Urinary bladder (tissue), 3 donors: ENCODE measurements at regions not wholly inside any gene's neighbourhood (a gene's known extent, or its start where the extent isn't known, plus 50 kb on each side); places are given as distances from the start of the nearest gene placed in this dataset.
"Not testable (repeated sequence)": the region's sequence is repeated elsewhere in the genome, so short reads cannot be mapped to it uniquely, and the experiment has no call there.

Source experiments
- DNase-seq: peaks from one replicate; pipeline ENCODE4 v3.0.0-alpha.2; 2015; ENCODE audit errors: extremely low spot score
- H3K27ac ChIP-seq: one replicate; pipeline ENCODE4 v1.5.1; 2013; ENCODE audit warnings: low read depth, mild to moderate bottlenecking, moderate library complexity
- H3K36me3 ChIP-seq: one replicate; pipeline ENCODE4 v1.6.1; 2013; ENCODE audit warnings: mild to moderate bottlenecking, moderate library complexity; ENCODE audit not compliant: insufficient read depth
- H3K4me1 ChIP-seq: one replicate; pipeline ENCODE4 v1.6.1; 2013; ENCODE audit warnings: mild to moderate bottlenecking, moderate library complexity; ENCODE audit not compliant: insufficient read depth
- H3K4me3 ChIP-seq: one replicate; pipeline ENCODE4 v1.5.1; 2013; ENCODE audit warnings: low read depth, low read length
- WGBS: extraction: QIAGEN DNeasy Blood & Tissue Kit; methylation state at CpG from one replicate; pipeline ENCODE4 v1.1.7; 2013; 5-methylcytosine and 5-hydroxymethylcytosine counted together
- donor health status: healthy with polysubstance abuse.
- donor health status: healthy.

- Histone ChIP-seq H3K4me3 (no peak overlapping the region), H3K27ac (no peak overlapping the region), H3K4me1 (no peaks in the 10 kb centered on the region), H3K36me3 (no peaks in the 10 kb centered on the region)
- no peak for DNase-seq
- 81% methylated on average over 7 of the region's 7 CpGs for WGBS
Measured at GRCh38 chr4:108466936-108467902, 153.2 kb upstream of the RPL34 start.

- no peak for DNase-seq
- Histone ChIP-seq H3K27ac (no peak overlapping the region), H3K4me1 (no peaks in the 10 kb centered on the region), H3K4me3 (no peak overlapping the region), H3K36me3 (no peaks in the 10 kb centered on the region)
- WGBS = 68% methylated on average over 9 of the region's 9 CpGs
Measured at GRCh38 chr4:108465886-108466500, 154.4 kb upstream of the RPL34 start.

DNA sequence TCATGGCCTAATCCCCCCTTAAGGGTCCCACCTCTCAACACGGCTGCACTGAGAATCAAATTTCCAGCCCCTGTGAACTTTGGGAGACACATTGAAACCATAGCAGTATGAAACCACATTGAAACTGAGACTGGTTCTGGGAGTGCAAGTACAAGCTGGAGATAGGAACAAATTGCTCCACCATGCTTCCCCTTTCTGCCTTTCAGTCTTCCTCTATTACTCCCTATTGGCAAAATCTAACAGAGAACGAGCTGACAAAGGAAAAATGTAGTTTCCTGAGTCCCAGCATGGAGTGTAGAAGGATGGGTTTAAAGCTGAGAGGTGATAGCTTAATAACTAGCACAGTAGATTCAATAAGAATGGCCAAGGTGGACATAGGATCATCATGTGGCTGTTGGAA is 161.7 kb upstream of the RPL34 start:
- 60% methylated on average over 2 of the region's 2 CpGs for WGBS
- no peak for DNase-seq
- Histone ChIP-seq H3K27ac (no peak overlapping the region), H3K36me3 (no peaks in the 10 kb centered on the region), H3K4me1 (no peaks in the 10 kb centered on the region), H3K4me3 (no peak overlapping the region)

GRCh38 chr4:108454227-108454626 is 166.1 kb upstream of the RPL34 start:
- Histone ChIP-seq H3K27ac (no peak overlapping the region), H3K4me3 (no peak overlapping the region), H3K36me3 (no peaks in the 10 kb centered on the region), H3K4me1 (no peaks in the 10 kb centered on the region)
- 58% methylated on average over 2 of the region's 2 CpGs for WGBS
- no peak for DNase-seq

DNA sequence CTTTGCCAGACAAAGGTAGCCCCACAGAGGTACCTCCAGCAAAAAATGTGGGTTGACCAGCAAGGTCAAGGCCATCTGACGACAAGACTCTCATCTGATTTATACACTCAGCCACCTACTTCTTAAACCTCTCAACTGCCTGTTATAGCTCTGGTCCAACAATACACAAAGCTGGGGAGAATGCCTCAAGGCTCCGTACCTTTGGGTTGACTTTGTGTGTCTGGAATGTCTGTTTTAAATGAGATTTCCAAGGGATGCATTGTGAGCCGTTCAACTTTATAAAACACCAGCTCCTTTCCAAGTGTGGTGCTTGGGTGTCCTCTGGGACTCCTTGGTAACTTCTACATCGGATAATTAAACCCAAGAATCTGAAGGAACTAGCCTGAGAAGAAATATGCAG is 167.0 kb upstream of the RPL34 start:
- no peak for DNase-seq
- WGBS = 69% methylated on average over 4 of the region's 4 CpGs
- no peaks in the 10 kb centered on the region for H3K4me1 ChIP-seq
- no peak overlapping the region for H3K27ac ChIP-seq
- H3K4me3 ChIP-seq = no peak overlapping the region
- no peaks in the 10 kb centered on the region for H3K36me3 ChIP-seq

GRCh38 chr4:108450236-108450898 is 170.0 kb upstream of the RPL34 start:
- no peak for DNase-seq
- Histone ChIP-seq H3K27ac (no peak overlapping the region), H3K4me1 (no peaks in the 10 kb centered on the region), H3K4me3 (no peak overlapping the region), H3K36me3 (no peaks in the 10 kb centered on the region)
- WGBS = 80% methylated on average over 5 of the region's 5 CpGs

- Histone ChIP-seq H3K4me1 (no peaks in the 10 kb centered on the region), H3K4me3 (no peak overlapping the region), H3K27ac (no peak overlapping the region), H3K36me3 (no peaks in the 10 kb centered on the region)
- no peak for DNase-seq
- 89% methylated on average over 1 of the region's 1 CpG for WGBS
Measured at GRCh38 chr4:108449129-108449528, 171.2 kb upstream of the RPL34 start.

- WGBS = 34% methylated on average over 7 of the region's 7 CpGs
- Histone ChIP-seq H3K36me3 (no peaks in the 10 kb centered on the region), H3K4me1 (no peaks in the 10 kb centered on the region), H3K27ac (no peak overlapping the region), H3K4me3 (no peak overlapping the region)
- no peak for DNase-seq
Measured at GRCh38 chr4:108446556-108446955, 173.8 kb upstream of the RPL34 start.

GRCh38 chr4:108445716-108446115 is 174.7 kb upstream of the RPL34 start:
- H3K4me1 ChIP-seq = no peaks in the 10 kb centered on the region
- 74% methylated on average over 2 of the region's 2 CpGs for WGBS
- no peak for DNase-seq
- H3K36me3 ChIP-seq = no peaks in the 10 kb centered on the region
- no peak overlapping the region for H3K4me3 ChIP-seq
- H3K27ac ChIP-seq = no peak overlapping the region

GRCh38 chr4:108443585-108443984 is 176.8 kb upstream of the RPL34 start:
- DNase-seq = no peak
- WGBS = 80% methylated on average over 3 of the region's 3 CpGs
- Histone ChIP-seq H3K36me3 (no peaks in the 10 kb centered on the region), H3K4me1 (no peaks in the 10 kb centered on the region), H3K4me3 (no peak overlapping the region), H3K27ac (no peak overlapping the region)

- no peak overlapping the region for H3K4me3 ChIP-seq
- 16% methylated on average over 6 of the region's 6 CpGs for WGBS
- no peaks in the 10 kb centered on the region for H3K4me1 ChIP-seq
- no peak for DNase-seq
- H3K36me3 ChIP-seq = no peaks in the 10 kb centered on the region
- H3K27ac ChIP-seq = no peak overlapping the region
Measured at GRCh38 chr4:108433832-108434231, 186.5 kb upstream of the RPL34 start.

GRCh38 chr4:108433394-108433793 is 187.0 kb upstream of the RPL34 start:
- not testable (repeated sequence) for H3K27ac ChIP-seq, H3K36me3 ChIP-seq, DNase-seq, H3K4me3 ChIP-seq, H3K4me1 ChIP-seq
- WGBS = 92% methylated on average over 1 of the region's 1 CpG

- H3K4me1 ChIP-seq = no peaks in the 10 kb centered on the region
- H3K4me3 ChIP-seq = no peak overlapping the region
- H3K27ac ChIP-seq = no peak overlapping the region
- DNase-seq = no peak
- H3K36me3 ChIP-seq = no peaks in the 10 kb centered on the region
- 86% methylated on average over 3 of the region's 3 CpGs for WGBS
Measured at GRCh38 chr4:108432418-108432817, 188.0 kb upstream of the RPL34 start.

DNA sequence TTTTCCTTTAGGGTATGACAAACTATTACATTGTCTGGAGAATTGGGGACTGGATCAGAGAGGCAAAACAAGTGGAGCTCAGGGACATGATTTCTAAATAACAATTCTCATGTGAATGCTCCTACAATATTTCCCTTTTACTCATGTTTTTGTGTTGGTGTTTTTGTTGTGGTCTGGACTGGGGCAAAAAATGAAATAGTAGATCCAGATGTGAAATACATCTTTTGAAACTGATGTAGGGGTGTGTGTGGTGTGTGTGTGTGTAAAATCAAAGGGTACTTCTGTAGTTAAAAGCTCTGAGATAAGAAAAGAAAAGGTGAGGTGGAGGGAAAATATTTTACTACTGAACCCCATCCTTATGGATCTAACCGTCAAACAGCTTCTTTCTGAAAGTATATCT is 188.4 kb upstream of the RPL34 start:
- Histone ChIP-seq H3K4me3 (no peak overlapping the region), H3K4me1 (no peaks in the 10 kb centered on the region), H3K36me3 (no peaks in the 10 kb centered on the region), H3K27ac (no peak overlapping the region)
- DNase-seq = no peak
- 80% methylated on average over 1 of the region's 1 CpG for WGBS
